Activated naive CD8-positive, alpha-beta T cell (primary cell): ENCODE measurements at regions not wholly inside any gene's neighbourhood (a gene's known extent, or its start where the extent isn't known, plus 50 kb on each side); places are given as distances from the start of the nearest gene placed in this dataset.

Experiments
- H3K27ac Mint-ChIP-seq: one replicate; pipeline ENCODE4 v1.8.0; 2021; ENCODE audit warnings: mixed read lengths
- H3K27me3 Mint-ChIP-seq: one replicate; pipeline ENCODE4 v1.8.0; 2021; ENCODE audit warnings: mixed read lengths
- H3K36me3 Mint-ChIP-seq: one replicate; pipeline ENCODE4 v1.8.0; 2021; ENCODE audit warnings: mixed read lengths
- H3K4me1 Mint-ChIP-seq: one replicate; pipeline ENCODE4 v1.8.0; 2021; ENCODE audit warnings: low read depth, mixed read lengths
- H3K4me3 Mint-ChIP-seq: one replicate; pipeline ENCODE4 v1.8.0; 2021; ENCODE audit warnings: mild to moderate bottlenecking, mixed read lengths
- H3K9me3 Mint-ChIP-seq: one replicate; pipeline ENCODE4 v1.8.0; 2021; ENCODE audit warnings: low read depth, mixed read lengths

GRCh38 chr10:78932054-78932386 lies 136.7 kb upstream of the ZMIZ1 start:
- Mint-ChIP-seq H3K9me3 (no peaks in the 10 kb centered on the region), H3K27me3 (no peaks in the 10 kb centered on the region), H3K36me3 (no peaks in the 10 kb centered on the region), H3K27ac (no peak overlapping the region), H3K4me3 (no peak overlapping the region), H3K4me1 (no peaks in the 10 kb centered on the region)

GRCh38 chr10:78932861-78933260 lies 135.9 kb upstream of the ZMIZ1 start:
- no peaks in the 10 kb centered on the region for H3K27me3 Mint-ChIP-seq
- no peak overlapping the region for H3K27ac Mint-ChIP-seq
- H3K4me3 Mint-ChIP-seq, result no peak overlapping the region
- peaks cover 2% of the 10 kb centered on the region for H3K4me1 Mint-ChIP-seq
- no peaks in the 10 kb centered on the region for H3K36me3 Mint-ChIP-seq
- H3K9me3 Mint-ChIP-seq, result no peaks in the 10 kb centered on the region

GRCh38 chr10:78933828-78934531 lies 134.8 kb upstream of the ZMIZ1 start:
- Mint-ChIP-seq H3K36me3 (no peaks in the 10 kb centered on the region), H3K27ac (no peak overlapping the region), H3K27me3 (no peaks in the 10 kb centered on the region)

GRCh38 chr10:78934532-78934898 lies 134.3 kb upstream of the ZMIZ1 start:
- Mint-ChIP-seq H3K27ac (no peak overlapping the region), H3K4me1 (peaks cover 2% of the 10 kb centered on the region), H3K4me3 (no peak overlapping the region), H3K36me3 (no peaks in the 10 kb centered on the region), H3K9me3 (no peaks in the 10 kb centered on the region), H3K27me3 (no peaks in the 10 kb centered on the region)

More at GRCh38 chr10:78933828-78934531, 134.8 kb upstream of the ZMIZ1 start:
- no peaks in the 10 kb centered on the region for H3K9me3 Mint-ChIP-seq
- peaks cover 2% of the 10 kb centered on the region for H3K4me1 Mint-ChIP-seq
- no peak overlapping the region for H3K4me3 Mint-ChIP-seq

- Mint-ChIP-seq H3K4me3 (no peak overlapping the region), H3K36me3 (no peaks in the 10 kb centered on the region), H3K27ac (no peak overlapping the region), H3K4me1 (peaks cover 2% of the 10 kb centered on the region), H3K27me3 (no peaks in the 10 kb centered on the region), H3K9me3 (no peaks in the 10 kb centered on the region)
These were observed 133.7 kb upstream of the ZMIZ1 start for GRCh38 chr10:78934994-78935602.

- no peaks in the 10 kb centered on the region for H3K36me3 Mint-ChIP-seq
- no peaks in the 10 kb centered on the region for H3K9me3 Mint-ChIP-seq
- H3K4me1 Mint-ChIP-seq, result peaks cover 2% of the 10 kb centered on the region
- H3K27ac Mint-ChIP-seq, result no peak overlapping the region
- H3K4me3 Mint-ChIP-seq, result no peak overlapping the region
- no peaks in the 10 kb centered on the region for H3K27me3 Mint-ChIP-seq
These were observed 132.9 kb upstream of the ZMIZ1 start for GRCh38 chr10:78935697-78936407.

GRCh38 chr10:78936412-78937342 lies 132.1 kb upstream of the ZMIZ1 start:
- no peak overlapping the region for H3K4me3 Mint-ChIP-seq

GRCh38 chr10:78937393-78937792 lies 131.4 kb upstream of the ZMIZ1 start:
- peaks cover 2% of the 10 kb centered on the region for H3K4me1 Mint-ChIP-seq
- no peak overlapping the region for H3K4me3 Mint-ChIP-seq
- H3K9me3 Mint-ChIP-seq, result no peaks in the 10 kb centered on the region
- H3K27ac Mint-ChIP-seq, result no peak overlapping the region
- H3K27me3 Mint-ChIP-seq, result no peaks in the 10 kb centered on the region
- H3K36me3 Mint-ChIP-seq, result no peaks in the 10 kb centered on the region

More at GRCh38 chr10:78936412-78937342, 132.1 kb upstream of the ZMIZ1 start:
- H3K36me3 Mint-ChIP-seq, result no peaks in the 10 kb centered on the region
- H3K27ac Mint-ChIP-seq, result no peak overlapping the region
- H3K27me3 Mint-ChIP-seq, result no peaks in the 10 kb centered on the region
- no peaks in the 10 kb centered on the region for H3K9me3 Mint-ChIP-seq
- peaks cover 2% of the 10 kb centered on the region for H3K4me1 Mint-ChIP-seq

- Mint-ChIP-seq H3K27me3 (no peaks in the 10 kb centered on the region), H3K4me3 (no peak overlapping the region), H3K27ac (no peak overlapping the region), H3K9me3 (no peaks in the 10 kb centered on the region), H3K4me1 (peaks cover 2% of the 10 kb centered on the region), H3K36me3 (peaks cover 2% of the 10 kb centered on the region)
These were observed 130.7 kb upstream of the ZMIZ1 start for GRCh38 chr10:78937800-78938694.

GRCh38 chr10:78938695-78939672 lies 129.8 kb upstream of the ZMIZ1 start:
- Mint-ChIP-seq H3K27ac (no peak overlapping the region), H3K9me3 (no peaks in the 10 kb centered on the region), H3K27me3 (no peaks in the 10 kb centered on the region), H3K4me3 (no peak overlapping the region), H3K4me1 (peaks cover 4% of the 10 kb centered on the region), H3K36me3 (peaks cover 2% of the 10 kb centered on the region)

- Mint-ChIP-seq H3K9me3 (no peaks in the 10 kb centered on the region), H3K27me3 (no peaks in the 10 kb centered on the region), H3K4me3 (no peak overlapping the region), H3K4me1 (peaks cover 11% of the 10 kb centered on the region), H3K36me3 (peaks cover 2% of the 10 kb centered on the region), H3K27ac (no peak overlapping the region)
These were observed 126.7 kb upstream of the ZMIZ1 start for GRCh38 chr10:78942091-78942501.

GRCh38 chr10:78944723-78945312 lies 123.9 kb upstream of the ZMIZ1 start:
- Mint-ChIP-seq H3K27ac (no peak overlapping the region), H3K27me3 (no peaks in the 10 kb centered on the region), H3K4me1 (peaks cover 9% of the 10 kb centered on the region), H3K9me3 (no peaks in the 10 kb centered on the region), H3K36me3 (peaks cover 2% of the 10 kb centered on the region), H3K4me3 (no peak overlapping the region)

GRCh38 chr10:78945838-78946237 lies 122.9 kb upstream of the ZMIZ1 start:
- Mint-ChIP-seq H3K27ac (no peak overlapping the region), H3K27me3 (no peaks in the 10 kb centered on the region), H3K9me3 (no peaks in the 10 kb centered on the region), H3K4me3 (no peak overlapping the region), H3K36me3 (peaks cover 2% of the 10 kb centered on the region), H3K4me1 (peaks cover 9% of the 10 kb centered on the region)
